Cerebellar cortex (tissue), 1 donor: ENCODE measurements at regions not wholly inside any gene's neighbourhood (a gene's known extent, or its start where the extent isn't known, plus 50 kb on each side); places are given as distances from the start of the nearest gene placed in this dataset.
"Not testable (repeated sequence)": the region's sequence is repeated elsewhere in the genome, so short reads cannot be mapped to it uniquely, and the experiment has no call there.

ENCODE experiments used
- DNase-seq: peaks from one replicate; pipeline ENCODE4 v3.0.0-alpha.2; 2015; ENCODE audit warnings: low spot score

GRCh38 chr9:42656789-42657188, 473.3 kb downstream of the SPATA31A6 start:
- DNase-seq, result not testable (repeated sequence)

DNA sequence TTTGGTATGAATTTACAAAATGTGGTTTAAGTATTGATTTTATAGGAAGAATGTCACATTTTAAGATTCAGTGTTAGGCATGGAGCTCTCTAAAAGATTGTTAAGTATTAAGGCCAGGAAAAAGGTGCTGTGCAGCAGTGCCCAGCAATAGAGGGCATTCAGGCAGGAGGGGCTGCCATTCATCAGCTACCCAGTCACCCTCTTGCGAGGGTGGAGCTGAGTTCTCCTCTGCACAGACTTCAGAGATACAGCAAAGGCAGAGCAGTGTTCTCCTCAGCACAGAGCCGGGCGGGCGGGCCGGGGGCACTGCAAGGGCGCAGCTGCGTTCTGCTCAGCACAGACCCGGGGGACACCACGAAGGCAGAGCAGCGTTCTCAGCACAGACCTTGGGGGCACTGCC, 474.0 kb downstream of the SPATA31A6 start:
- not testable (repeated sequence) for DNase-seq

DNA sequence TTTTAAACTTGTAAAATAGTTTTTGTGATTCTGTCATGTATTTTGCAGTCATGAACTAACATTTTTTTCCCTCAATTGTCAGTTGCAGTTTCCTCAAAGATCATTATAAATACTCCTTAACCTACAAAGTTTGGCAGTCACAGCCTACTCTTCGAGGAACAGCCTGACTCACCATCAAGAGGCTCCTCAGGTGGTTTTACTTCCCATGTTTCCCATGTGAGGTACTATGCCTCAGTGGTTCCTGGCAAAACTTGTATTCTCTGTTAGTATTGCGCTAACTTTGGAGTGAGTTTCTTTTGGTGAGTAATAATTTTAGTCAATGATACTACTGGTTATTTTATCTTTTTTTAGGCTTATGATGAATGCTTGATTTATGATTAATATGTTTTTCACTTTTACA, 513.7 kb downstream of the SPATA31A6 start:
- not testable (repeated sequence) for DNase-seq

DNA sequence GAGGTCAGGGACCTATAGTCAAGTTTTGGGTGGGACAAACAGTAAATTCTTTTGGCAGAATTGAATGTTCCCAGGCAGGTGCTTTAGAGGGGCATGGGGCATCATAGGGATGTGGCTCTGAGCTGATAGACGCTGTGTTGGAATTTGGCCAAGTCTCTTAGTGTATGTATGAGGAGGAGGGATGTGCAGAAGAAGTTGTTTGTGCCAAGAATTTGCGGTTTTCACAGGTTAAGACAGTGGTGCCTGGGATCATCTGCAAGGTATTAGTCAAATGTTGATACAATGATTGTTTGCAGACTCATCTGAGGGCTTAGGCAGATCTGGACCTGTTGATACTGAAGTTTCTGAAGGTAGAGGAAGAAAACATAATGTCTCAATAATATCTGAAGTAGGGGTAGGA, 519.4 kb downstream of the SPATA31A6 start:
- DNase-seq, result not testable (repeated sequence)

GRCh38 chr9:42724841-42725835, 541.7 kb downstream of the SPATA31A6 start:
- DNase-seq, result not testable (repeated sequence)

DNA sequence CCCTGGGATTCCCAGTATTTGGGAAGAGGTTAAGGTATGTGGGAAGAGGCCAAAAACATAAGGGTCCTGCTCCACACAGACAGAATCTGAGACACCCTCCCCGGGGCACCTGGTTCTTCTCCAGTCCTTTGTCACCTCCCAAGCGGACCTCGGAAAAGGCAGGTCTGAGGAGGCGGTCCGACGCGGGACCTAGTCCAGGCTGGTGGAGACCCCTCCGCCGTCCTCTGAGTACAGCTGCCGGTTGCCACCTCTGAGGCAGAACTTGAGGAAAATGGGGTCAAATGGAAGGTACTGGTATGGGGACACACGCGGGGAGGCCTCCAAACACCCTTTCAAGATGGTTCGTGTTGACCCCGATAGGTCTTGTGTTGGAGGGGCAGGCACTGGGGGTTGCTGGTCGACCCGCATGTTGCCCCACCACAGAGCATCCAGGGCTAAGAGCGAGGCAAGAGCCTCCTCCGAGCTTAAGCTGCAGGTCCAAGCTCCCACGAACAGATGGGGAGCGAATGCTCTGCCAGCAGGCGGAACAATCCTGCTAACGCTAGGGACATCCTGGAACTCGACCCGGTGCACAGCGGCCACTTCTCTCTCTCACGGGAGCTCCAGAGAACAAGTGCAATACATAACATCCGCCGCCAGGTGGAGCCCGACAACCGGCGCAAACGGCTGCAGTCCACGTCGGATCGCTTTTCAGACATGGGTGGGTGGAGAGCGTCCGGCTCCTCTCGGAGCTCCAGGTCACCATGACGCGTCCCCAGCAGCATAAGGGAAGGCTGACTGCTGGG, 559.8 kb downstream of the SPATA31A6 start:
- DNase-seq, result peak; percentile 69

DNA sequence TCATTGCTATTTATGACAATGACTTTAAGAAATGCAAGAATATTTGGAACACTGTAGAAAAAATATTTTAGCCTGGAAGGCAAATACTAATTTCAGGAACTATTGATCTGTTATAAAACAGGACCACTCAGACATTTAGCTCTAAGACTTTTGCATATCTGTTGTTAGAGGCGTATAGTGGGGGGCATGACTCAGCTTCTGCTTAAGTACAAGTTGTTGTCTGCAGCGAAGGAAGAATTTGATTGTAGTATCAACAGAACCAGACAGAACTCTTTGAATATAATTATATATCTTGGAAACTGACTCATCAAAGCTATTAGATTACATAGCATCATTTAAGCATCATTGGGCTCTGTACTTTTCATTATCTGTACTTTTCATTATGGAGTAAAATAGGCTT, 573.8 kb downstream of the SPATA31A6 start:
- DNase-seq, result not testable (repeated sequence)

GRCh38 chr9:42759320-42759719, 575.9 kb downstream of the SPATA31A6 start:
- peak; percentile 3 for DNase-seq

GRCh38 chr9:42782201-42782600, 598.7 kb downstream of the SPATA31A6 start:
- not testable (repeated sequence) for DNase-seq

GRCh38 chr9:42792725-42793124, 609.3 kb downstream of the SPATA31A6 start:
- not testable (repeated sequence) for DNase-seq

DNA sequence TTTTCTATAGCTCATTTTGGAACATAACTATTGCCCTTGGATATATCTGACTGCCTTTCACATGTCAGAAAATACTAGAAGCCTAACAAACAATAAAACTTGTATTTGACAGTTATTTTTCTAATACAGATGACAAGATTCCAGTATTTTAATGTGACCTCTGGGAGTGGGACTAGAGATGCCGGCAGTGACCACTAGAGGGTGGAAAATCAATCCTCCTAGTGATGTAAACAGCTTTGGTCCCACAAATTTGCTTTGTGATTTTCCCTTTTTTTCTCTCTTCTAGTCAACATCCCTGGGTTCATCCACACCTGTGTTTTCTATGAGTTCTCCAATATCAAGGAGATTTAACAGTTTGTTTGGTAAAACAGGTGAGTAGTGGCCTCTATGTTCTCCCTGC, 615.1 kb downstream of the SPATA31A6 start:
- not testable (repeated sequence) for DNase-seq

GRCh38 chr9:42802716-42803115, 619.3 kb downstream of the SPATA31A6 start:
- DNase-seq, result not testable (repeated sequence)

- DNase-seq, result not testable (repeated sequence)
Observed at GRCh38 chr9:42806674-42807073, 623.2 kb downstream of the SPATA31A6 start.

- DNase-seq, result not testable (repeated sequence)
Observed at GRCh38 chr9:42821468-42821867, 638.0 kb downstream of the SPATA31A6 start.

GRCh38 chr9:42848156-42848555, 664.7 kb downstream of the SPATA31A6 start:
- DNase-seq, result not testable (repeated sequence)

DNA sequence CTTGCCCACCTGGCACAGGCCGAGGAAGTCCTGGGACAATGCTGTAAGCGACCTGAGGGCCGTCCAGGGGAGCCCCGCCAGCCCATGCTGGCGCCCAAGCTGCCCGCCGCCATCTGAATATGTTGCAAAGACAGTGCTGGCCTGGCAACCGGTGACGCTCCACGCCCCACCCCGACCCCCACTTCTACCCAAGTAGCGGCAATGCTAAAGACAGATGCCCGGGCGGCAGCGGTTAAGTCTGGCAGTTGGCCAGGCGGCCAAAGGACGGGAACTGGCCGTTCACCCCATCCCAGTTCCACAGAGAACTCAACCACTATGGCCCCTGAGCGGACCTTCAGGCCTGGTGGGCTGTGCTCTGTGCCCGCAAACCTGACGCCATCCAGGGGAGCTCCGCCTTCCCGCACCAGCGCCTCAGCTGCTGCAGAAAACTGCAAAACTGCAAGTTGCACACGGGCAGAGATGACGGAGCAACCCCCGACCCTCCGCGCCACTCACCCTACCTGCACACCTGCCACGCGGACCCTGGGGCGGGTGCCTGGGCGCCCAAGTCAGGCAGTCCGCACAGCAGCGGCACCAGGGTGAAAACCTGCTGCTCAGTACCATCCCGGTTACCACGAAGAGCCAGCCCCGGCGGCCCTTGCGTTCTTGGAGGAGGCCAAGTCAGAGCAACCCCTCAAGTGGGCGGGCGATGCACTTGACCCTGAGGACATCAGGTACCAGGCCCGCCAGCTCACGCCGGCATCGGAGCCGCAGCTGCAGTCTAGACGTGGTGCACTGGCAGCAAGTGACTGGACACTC, 667.6 kb downstream of the SPATA31A6 start:
- not testable (repeated sequence) for DNase-seq

GRCh38 chr9:42851701-42852100, 668.2 kb downstream of the SPATA31A6 start:
- not testable (repeated sequence) for DNase-seq

- DNase-seq, result peak; percentile 58
Observed at GRCh38 chr9:42852133-42852930, 668.9 kb downstream of the SPATA31A6 start.

DNA sequence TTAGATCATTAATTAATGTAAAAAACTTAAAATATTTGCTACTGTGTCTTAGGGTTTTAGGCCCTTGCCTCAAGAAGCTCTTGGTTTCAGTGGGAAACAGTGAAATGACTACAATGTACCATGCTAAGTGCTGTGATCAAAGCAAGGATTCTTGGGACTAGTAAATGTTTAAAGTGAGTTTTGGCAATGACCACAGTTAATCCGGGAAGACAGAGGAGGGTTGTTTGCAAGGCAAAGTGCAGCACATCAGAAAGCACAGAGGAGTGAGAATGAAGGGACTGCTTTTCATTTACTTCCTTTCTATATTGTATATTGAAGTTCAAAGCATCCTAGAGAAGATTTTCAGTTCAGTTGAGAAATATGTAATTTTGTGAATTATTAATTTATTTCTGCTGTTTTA, 676.7 kb downstream of the SPATA31A6 start:
- DNase-seq, result not testable (repeated sequence)

DNA sequence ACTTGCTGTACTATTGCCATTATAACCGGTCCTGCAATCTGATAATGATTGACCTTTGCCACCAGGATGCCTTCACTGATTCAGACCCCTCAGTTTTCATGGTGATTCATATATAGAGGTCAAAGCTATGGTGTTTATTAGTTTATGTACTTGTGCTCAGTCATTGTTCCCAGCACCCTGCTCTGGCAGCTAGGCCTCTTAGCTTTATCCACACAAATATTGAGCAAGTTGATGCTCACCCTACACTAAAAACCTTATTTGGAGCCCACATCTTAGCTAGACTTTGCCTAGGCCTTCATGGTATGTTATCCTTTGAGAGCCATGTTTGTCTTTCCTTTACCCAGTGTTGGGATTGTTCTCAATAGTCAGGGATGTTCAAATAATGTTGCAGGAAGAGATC, 679.0 kb downstream of the SPATA31A6 start:
- DNase-seq, result not testable (repeated sequence)
